Activated T-helper 1 cell treated with Interleukin-2 at 50 U/mL for 16 hours (primary cell): ENCODE measurements at regions not wholly inside any gene's neighbourhood (a gene's known extent, or its start where the extent isn't known, plus 50 kb on each side); places are given as distances from the start of the nearest gene placed in this dataset.
"Not testable (repeated sequence)": the region's sequence is repeated elsewhere in the genome, so short reads cannot be mapped to it uniquely, and the experiment has no call there.

Experiments used
- DNase-seq: peaks from one replicate; pipeline ENCODE4 v3.0.0-alpha.2; 2020; ENCODE audit warnings: low read depth

DNA sequence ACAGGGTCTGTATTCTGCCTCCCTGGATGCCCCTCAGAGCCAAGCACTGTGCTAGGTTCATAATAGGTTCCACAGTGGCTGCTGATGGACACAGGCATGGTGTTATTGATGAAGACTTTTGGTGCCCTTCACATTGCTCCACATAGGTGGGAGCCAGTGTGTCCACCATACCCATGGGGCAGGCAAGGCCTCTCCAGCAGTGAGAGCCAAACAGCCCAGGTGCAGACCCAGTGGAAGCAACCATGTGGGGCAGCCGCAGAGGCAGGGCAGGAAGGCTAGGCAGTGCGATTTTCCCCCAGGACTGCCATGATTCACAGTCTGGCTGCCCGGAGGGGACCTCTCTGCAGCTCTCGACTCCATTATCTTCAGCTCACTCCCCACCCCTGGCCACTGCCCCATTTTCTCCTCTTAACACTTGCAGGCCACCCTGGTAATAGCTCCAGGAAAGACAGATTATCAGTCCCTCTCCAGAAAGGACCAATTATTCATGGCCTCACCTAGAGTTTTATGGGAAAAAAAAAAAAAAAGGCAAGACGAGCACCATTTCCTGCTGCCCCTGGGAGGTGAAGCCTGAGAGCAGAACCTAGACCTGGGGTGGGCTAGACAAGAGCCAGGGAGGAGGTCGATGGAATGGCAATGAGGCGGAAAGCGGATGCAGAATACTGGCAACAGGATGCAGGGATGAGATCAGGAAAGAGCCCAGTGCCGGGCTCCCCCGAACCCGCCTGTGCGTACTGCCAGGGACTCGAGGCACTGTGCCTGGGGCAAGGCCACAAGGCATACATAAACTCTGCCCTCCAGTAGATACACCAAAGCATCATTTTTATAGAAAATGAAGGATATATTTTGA lies 343.0 kb upstream of the NCAM1 start:
- DNase-seq, result no peak

DNA sequence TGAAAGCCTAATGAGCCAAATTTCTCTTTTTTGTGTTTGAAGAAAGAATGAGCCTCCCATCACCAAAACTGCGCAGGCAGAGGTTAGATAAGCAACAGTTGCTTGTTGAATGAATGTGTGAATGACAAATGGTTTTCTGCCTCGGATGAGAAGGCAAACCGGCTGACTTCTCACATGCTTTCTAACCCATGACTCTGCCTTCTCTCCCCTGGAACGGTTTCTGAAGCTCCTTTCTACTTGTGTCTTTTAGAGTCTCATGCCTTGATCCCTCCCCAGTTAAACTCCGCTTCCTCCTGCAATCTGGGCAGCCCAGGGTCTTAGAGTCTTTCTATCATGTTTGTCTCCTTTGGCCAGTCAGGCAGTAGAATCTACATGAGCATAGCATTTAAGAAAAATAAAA lies 342.1 kb upstream of the NCAM1 start:
- DNase-seq, result no peak

DNA sequence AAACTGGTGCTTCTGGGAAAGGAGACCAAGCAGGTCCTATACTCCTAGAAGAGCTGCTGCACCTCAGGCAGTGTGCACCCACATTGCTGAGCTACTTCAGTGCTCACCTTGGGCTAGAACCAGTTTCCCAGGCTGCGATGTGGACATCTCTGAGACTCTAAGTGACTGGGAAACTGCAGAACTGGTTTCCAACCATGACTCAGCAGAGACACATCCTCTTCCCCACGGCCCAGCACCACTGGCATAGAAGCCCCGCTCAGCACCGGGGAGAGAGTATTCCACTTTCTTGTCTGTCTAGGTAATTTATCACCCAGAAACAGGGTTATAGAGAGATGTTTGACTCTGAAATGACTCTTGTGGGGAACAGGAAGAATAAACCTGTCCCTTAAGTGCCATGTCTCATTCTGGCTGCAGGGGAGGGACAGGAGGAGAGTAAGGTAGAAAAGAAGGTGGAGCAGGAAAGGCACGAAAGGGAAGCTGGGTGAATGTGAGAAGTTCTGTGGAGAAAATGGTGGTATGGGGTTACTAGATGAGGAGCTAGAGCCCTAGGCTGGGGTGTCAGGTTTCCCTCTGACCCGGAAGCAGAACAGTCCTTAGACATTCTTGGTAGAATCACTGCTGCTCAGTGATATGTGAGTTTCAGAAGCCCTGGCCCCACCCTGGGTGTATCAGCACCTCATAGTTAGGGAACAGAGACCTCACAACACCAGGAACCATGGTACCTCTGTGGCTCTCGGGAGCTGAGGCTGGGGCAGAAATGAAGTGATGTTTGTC lies 340.4 kb upstream of the NCAM1 start:
- no peak for DNase-seq

DNA sequence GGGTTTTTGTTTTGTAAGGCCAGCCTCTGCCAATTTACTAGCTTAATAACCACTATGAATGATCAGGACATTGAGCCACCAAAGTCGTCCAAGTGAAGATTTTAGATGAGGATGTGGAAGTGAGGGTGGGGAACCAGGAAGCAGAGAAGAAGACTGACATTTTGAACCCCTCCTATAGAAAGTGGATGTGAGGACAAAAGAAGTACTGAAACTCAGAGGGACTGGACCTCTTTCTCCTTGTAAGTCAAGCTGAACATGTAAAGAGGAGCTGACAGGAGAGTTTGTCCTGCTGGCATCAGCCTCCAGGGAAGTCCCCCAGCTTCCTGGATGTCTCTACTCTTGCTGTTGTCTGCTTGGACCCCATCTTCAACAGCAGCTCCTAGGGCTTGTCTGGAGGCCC lies 338.2 kb upstream of the NCAM1 start:
- DNase-seq, result no peak

DNA sequence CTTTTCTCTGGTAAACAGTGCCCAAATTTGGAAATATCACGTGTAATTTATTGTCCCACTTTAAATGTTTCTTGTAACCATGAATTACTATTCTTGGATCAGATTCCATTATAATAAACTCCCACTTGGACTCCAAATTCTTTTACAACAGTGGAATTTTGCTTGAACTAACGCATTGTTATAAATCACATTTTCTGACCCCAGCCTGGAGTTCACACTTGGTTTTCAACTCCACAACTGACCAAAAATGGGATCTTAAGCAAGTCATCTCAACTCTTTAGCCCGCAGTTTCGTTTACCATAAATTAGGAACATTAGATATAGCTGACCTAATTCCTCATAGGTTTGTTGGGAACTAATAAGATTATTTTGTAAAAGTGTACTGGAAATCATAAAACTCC lies 336.8 kb upstream of the NCAM1 start:
- DNase-seq, result no peak

DNA sequence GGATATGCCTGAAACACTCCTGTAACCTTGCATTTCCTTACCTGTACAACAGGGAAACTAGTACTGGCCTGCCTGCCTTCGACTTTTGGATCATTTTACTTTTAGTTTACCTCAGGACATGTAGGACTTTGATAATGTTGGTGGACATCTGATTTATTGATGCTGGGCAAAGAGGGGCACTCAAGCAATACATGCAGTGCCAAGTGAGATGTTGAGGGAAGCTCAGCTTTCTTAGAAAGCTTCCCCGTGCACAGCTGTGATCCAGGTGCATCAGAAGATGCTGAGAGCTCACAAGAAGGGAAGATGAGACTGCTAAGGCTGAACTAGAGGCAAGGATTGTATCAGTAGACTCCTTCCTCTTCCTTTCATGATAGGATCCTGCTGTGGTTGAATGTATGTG lies 336.2 kb upstream of the NCAM1 start:
- DNase-seq, result not testable (repeated sequence)

DNA sequence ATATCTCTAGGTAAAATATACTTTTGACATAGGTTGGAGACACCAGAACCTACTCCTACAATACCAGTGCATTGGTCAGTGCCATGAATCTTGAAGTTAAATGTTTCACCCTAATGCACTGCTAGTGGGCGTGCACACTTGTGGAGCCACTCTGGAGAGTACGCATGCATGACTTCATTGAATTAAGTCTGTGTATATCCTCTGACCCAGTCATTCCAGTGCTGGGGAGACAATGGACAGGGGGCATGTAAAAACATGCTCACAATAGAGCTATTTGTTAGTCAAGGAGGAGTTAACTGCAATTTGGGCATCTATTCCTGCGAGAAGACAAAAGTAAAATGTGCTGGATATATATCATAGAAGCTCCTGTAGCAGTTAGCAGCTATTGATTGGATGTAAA lies 335.4 kb upstream of the NCAM1 start:
- no peak for DNase-seq

DNA sequence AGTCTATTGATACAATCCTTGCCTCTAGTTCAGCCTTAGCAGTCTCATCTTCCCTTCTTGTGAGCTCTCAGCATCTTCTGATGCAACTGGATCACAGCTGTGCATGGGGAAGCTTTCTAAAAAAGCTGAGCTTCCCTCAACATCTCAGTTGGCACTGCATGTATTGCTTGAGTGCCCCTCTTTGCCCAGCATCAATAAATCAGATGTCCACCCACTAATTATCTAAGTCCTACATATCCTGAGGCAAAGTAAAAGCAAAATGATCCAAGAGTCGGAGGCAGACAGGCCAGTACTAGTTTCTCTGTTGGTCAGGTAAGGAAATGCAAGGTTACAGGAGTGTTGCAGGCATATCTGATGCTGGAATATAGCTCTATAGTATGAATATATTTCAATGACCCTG lies 334.5 kb upstream of the NCAM1 start:
- no peak for DNase-seq

DNA sequence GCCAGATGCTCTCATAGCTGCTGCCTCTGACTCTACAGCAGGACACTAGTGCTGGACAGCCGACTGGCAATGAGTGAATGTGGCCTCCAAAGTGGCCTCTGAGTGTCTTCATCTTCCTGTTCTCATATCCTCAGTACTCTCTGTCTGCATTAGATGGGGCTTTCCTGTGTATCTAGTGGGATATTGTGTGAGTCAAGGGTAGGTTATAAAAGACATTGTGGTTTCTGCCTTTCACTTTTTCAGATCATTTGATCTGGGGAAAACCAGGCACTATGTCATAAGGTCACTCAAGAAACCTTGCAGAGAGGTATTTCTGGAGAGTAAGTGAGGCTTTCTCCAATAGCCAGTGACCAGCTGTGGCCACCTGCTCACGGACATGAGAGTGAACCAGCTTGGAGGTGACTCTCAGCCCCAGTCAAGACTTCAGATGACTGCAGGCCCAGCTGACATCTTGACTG lies 333.6 kb upstream of the NCAM1 start:
- DNase-seq, result no peak

DNA sequence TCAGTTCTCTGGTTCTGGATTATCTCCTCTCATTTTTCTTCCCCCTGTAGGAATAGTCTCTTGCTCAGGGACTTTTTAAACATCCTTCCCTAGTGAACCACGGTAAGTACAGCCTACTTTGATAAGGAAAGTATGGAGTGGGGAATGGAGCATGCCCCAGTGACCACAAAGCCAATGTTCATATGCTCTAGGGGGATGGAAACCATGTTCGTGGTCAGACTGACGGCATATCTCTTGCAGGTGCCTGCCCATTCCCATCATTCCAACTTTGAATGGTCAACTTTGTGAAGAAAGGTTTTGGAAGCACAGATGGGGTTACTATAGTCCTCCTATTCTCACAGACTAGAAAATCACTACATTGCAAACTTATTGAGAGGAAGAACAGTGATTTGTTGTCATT lies 332.5 kb upstream of the NCAM1 start:
- no peak for DNase-seq

DNA sequence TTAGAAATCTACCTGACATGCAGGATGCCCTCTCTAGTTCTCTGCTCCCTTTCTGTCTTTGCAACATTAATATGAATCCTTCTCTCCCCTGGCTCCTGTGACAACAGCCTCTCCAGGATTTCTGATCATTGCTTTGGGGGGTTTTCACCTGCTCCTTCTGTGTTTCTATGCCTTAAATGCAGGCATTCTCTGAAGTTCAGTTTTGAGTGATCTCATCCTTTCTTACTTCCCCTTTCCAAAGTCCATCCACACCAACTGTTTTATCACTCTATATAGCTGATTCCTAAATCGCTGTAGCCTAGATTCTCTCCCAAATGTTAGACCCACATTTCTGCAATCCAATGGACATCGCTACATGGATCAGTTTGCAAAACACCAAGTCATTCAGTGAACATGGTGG lies 330.7 kb upstream of the NCAM1 start:
- DNase-seq, result no peak

DNA sequence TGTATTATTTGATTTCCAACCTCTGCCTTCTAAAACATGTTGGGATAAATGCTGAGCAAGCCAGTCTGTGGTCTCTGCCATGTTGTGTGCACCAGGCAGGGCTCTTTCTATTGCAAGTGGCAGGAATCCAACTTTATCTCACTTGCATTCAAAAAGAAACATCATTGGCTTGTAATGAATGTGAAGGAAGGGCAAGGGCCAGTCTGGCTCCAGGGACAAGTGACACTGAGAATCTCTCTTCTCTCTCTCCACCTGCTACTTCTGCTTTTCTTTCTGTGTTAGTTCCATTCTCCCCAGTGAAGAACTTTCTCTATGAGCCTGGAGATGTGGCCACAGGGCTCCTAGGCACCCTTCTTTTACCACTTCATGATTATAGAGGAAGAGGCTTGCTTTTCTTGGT lies 329.9 kb upstream of the NCAM1 start:
- no peak for DNase-seq

DNA sequence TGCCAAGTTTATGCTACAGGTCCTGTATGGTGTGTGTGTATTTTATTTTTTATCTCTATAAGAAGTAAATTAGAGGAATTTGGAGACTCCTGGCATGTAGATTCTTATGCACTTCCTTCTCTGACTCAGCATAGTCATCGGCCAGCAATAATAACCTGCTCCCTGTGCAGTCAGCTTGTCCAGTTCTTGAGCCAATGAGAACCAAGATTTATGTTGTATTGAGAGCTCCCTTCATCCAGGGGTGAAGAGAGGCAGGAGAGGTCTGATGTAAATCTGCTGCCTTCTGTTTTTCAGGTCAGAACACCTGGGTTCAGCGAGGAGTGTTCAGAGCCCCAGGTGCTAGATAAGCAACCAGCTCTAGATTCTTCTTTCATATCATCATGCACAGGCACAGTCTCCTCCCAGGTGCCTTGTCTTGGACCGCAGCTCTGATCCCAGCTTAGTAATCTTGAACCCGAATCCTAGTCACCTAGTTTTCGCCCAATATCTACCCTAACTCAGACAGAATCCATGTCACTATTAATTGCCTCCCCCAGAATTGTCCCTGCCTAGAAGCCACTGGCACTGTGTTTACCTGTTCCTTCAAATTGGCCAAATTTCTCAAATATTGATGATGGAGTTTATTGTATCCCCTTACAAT lies 328.2 kb upstream of the NCAM1 start:
- no peak for DNase-seq

DNA sequence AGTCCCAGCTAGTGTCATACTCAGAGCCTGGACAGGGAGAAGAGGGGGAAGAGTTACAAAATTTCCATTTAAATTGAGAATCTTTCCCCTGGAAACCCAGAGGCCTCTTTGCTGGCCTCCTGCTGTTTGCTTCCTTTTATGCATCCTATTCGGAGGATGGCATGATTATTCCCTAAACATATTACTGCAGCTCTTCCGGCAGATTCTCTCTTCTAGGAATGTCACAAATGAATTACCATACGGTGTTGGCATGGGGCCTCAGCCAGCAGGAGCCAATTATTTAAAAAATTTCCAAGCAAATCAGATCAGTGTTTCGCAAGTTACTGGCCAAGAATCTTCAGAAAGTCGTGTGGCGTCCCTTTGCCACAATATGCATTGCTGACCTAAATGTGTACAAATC lies 326.7 kb upstream of the NCAM1 start:
- DNase-seq, result no peak

DNA sequence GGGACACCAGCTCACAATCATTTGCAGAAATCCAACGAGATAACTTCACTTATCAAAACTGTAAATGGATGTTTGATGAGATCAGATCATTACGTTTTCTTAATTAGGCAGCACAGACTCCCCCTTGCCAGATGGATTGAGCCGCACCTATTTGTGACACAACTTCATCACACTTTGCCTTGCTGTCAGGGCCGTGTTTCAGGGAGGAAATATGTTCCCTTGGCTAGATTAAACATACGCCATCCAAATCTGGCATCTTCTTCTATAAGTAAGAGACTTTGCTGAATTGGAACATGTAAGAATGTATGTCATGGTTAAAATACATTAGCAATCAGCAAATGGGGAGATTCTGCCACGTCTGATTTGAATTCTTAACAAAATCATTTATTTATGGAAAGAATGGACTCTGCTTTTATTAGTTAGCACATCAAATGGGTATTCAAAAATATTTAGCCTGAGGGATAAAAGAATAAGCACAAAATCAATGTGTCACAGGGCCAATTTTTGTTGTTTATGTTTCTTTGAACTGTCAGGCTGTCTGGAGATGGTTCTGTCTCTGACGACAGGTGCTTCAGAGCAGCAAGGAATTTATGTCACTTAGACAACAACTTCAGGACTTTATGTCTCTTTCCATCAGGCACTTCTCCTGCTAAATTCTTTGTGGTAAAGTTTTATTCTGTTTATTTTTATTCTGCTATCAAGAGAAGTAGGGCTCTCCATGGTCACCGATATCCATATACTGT lies 326.1 kb upstream of the NCAM1 start:
- no peak for DNase-seq

DNA sequence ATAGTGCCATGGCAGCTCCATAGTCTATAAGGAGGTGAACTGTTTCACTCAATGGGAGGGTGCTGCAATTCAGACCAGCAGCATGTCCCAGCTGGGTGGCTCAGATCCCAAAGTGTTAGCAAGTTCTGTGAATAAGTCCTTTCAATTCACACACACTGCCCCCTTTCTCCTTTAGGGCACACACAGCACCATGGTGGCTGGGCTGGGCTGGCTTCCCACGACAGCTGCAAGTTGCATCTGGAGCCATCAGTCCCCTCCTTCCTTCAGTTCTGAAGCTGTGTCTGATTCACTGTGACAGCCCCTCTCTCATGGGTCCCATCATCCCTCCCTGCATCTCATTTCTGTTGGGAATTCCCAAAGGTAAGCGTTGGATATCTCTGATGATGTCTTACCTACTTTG lies 324.1 kb upstream of the NCAM1 start:
- no peak for DNase-seq

DNA sequence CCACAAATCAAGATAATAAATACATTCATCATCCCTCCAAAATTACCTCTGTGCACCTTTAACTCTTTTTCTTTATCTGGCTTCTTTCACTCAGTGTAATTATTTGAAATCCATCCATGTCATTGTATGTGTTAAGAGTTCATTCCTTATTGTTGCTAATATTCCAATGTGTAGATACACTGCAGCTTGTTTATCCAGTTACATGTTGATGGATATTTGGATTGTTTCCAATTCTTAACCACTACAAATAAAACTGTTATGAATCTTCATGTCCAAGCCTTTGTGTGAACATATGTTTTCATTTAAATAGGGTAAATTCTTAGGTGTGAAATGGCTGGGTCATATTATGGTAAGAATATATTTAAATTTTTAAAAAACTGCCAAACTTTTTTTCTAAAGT lies 323.3 kb upstream of the NCAM1 start:
- DNase-seq, result no peak

DNA sequence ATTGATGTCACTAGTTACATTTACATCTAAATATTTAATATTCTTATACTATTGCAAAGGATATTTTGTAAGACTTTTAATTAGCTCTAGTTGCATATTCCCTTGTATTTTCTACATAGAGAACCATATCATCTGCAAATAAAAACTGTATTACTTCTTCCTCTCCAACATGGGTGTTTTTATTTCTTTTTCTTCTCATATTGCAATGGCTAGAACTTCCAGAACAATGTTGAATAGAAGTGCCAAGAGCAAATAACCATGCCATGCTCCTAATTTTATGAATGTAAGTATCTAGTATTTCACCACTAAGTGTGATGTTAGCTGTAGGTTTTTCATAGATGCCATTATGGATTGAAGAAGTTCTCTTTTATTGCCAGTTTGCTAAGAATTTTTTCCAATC lies 321.8 kb upstream of the NCAM1 start:
- DNase-seq, result no peak

DNA sequence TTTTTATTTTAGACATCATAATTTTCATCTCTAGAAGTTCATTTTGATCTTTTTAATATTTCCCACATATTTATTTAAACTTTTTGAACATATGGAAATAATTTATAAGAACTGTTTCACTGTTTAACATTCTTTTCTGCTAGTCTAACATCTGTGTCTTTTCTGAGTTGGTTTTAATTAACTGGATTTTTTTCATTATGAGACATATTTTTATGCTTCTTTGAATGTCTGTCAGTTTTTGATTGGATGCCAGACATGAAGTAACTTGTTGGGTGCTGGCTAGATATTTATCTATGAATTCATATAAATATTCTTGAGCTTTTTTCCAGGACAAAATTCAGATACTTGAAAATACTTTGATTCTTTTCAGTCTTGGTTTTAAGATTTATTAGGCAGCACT lies 317.8 kb upstream of the NCAM1 start:
- DNase-seq, result no peak

DNA sequence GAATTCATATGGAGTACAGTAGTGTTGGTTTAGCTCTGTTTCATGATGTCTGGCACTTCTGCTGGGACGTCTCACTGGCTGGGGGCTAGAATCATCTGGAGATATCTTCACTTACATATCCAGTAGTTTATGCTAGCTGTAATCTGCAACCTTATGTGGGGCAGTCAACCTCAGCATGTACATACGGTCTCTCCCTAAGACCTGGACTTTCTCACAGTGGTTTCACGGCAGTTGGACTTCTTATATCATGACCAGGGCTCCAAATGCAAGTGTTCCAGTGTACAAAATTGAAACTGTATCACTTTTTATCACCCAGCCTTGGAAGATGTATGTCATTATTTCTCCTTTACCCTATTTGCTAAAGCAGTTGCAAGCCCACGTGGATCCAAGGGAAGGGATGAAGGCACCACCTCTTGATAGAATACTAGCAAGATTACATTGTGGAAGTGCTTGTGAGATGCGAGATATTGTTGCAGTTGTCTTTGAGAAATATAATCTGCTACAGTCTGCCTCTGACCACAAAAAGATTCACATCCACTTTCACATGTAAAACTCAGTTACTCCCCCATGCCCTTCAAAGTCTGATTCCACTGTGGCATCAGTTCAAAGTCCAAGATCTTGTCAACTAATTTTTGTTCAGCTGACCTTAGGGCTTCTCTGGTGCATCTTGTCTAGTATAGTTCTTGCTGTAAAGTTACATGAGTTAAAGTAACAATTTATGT lies 316.6 kb upstream of the NCAM1 start:
- no peak for DNase-seq

DNA sequence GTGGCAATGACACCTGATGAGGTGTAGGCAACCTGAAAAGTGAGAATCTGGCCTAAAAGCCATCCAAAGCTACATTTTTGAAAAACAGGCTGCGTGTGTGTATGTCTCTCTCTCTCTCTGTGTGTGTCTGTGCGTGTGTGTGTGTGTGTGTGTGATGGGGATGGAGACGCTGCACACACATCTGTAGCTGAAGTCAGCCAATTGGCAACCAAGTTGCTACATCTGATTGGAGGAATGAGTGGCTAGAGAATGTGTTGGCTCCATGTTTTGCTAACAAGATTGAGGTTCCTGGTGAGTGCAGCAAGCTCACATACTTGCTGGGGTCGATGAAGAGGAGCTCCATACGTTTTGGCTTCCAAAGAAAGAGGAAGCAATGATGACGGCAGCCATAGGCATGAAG lies 311.4 kb upstream of the NCAM1 start:
- no peak for DNase-seq

DNA sequence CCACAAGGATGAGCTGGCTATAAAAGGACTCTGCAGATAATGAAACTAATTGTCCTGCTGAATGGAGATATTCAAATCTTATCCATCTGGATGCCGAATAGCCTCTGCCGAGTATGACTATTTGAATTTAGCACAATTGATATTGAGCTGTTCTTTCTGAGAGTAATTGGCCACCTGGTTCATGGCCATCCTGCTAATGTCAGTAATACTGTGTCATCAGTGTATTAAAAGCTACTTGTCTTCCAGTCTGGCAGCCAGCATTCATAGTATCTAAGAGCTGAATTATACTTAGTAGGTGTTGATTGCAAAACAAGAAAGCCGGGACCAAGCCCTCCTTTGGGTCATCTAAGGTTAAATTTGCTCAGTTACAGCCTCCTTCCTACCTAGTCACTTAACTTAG lies 310.7 kb upstream of the NCAM1 start:
- no peak for DNase-seq
